SK-N-SH treated with all-trans-retinoic acid at 6 μM for 48 hours (cell line): ENCODE measurements at regions not wholly inside any gene's neighbourhood (a gene's known extent, or its start where the extent isn't known, plus 50 kb on each side); places are given as distances from the start of the nearest gene placed in this dataset.
"Not testable (repeated sequence)": the region's sequence is repeated elsewhere in the genome, so short reads cannot be mapped to it uniquely, and the experiment has no call there.

Experiments
- ATAC-seq: fragments of 200-7000 bp; cut with Tn5 transposase; 3 replicates; pipeline ENCODE4 v1.9.1; 2020; ENCODE audit warnings: mild to moderate bottlenecking, moderate library complexity
- ARNTL ChIP-seq: fragments of 450-650 bp; formaldehyde crosslinking; IDR thresholded peaks from 2 replicates; pipeline ENCODE4 v1.5.0; 2020; ENCODE audit warnings: low read depth, mild to moderate bottlenecking, moderate library complexity, borderline replicate concordance
- BACH2 ChIP-seq: fragments of 250-450 bp; sonication (Bioruptor Pico); IDR thresholded peaks from 2 replicates; pipeline ENCODE4 v1.9.0; 2021; ENCODE audit warnings: mild to moderate bottlenecking, borderline replicate concordance
- CREB5 ChIP-seq: fragments of 250-450 bp; sonication (Bioruptor Pico); IDR thresholded peaks from 2 replicates; pipeline ENCODE4 v1.5.1; 2020; ENCODE audit warnings: low read depth, mild to moderate bottlenecking, moderate library complexity
- CSDC2 ChIP-seq: fragments of 250-450 bp; sonication (Bioruptor Pico); IDR thresholded peaks from 2 replicates; pipeline ENCODE4 v1.5.0; 2020; ENCODE audit warnings: mild to moderate bottlenecking, moderate library complexity
- CSRNP3 ChIP-seq: fragments of 250-450 bp; sonication (Bioruptor Pico); IDR thresholded peaks from 2 replicates; pipeline ENCODE4 v1.5.1; 2021; ENCODE audit warnings: mild to moderate bottlenecking, moderate library complexity
- ESRRG ChIP-seq: fragments of 250-450 bp; sonication (Bioruptor Pico); IDR thresholded peaks from 2 replicates; pipeline ENCODE4 v1.6.1; 2021; ENCODE audit warnings: mild to moderate bottlenecking
- GLIS3 ChIP-seq: fragments of 250-450 bp; sonication (Bioruptor Pico); IDR thresholded peaks from 2 replicates; pipeline ENCODE4 v1.5.0; 2020; ENCODE audit warnings: mild to moderate bottlenecking, moderate library complexity
- ISL1 ChIP-seq: fragments of 250-450 bp; sonication (Bioruptor Pico); IDR thresholded peaks from 2 replicates; pipeline ENCODE4 v2.1.2; 2022; ENCODE audit warnings: mild to moderate bottlenecking, moderate library complexity
- OSR1 ChIP-seq: fragments of 250-450 bp; sonication (Bioruptor Pico); IDR thresholded peaks from 2 replicates; pipeline ENCODE4 v1.8.0; 2022; ENCODE audit warnings: moderate library complexity, mild to moderate bottlenecking, inconsistent platforms
- PATZ1 ChIP-seq: fragments of 250-450 bp; sonication (Bioruptor Pico); IDR thresholded peaks from 2 replicates; pipeline ENCODE4 v1.8.0; 2020; ENCODE audit warnings: mild to moderate bottlenecking, moderate library complexity, borderline replicate concordance
- POU6F1 ChIP-seq: fragments of 250-450 bp; sonication (Bioruptor Pico); IDR thresholded peaks from 2 replicates; pipeline ENCODE4 v1.8.0; 2021; ENCODE audit warnings: low read depth, mild to moderate bottlenecking, moderate library complexity, borderline replicate concordance
- PPARA ChIP-seq: fragments of 250-450 bp; sonication (Bioruptor Pico); IDR thresholded peaks from 2 replicates; pipeline ENCODE4 v1.5.0; 2020; ENCODE audit warnings: mild to moderate bottlenecking, borderline replicate concordance
- RARB ChIP-seq: fragments of 250-450 bp; sonication (Bioruptor Pico); IDR thresholded peaks from 2 replicates; pipeline ENCODE4 v1.8.0; 2021; ENCODE audit warnings: mild to moderate bottlenecking, moderate library complexity
- TCF4 ChIP-seq: fragments of 250-450 bp; sonication (Bioruptor Pico); IDR thresholded peaks from 2 replicates; pipeline ENCODE4 v1.8.0; 2021; ENCODE audit warnings: mild to moderate bottlenecking, moderate library complexity, borderline replicate concordance
- TOX ChIP-seq: fragments of 250-450 bp; sonication (Bioruptor Pico); IDR thresholded peaks from 2 replicates; pipeline ENCODE4 v1.8.0; 2021; ENCODE audit warnings: mild to moderate bottlenecking, moderate library complexity, borderline replicate concordance
- TSHZ2 ChIP-seq: fragments of 250-450 bp; sonication (Bioruptor Pico); IDR thresholded peaks from 2 replicates; pipeline ENCODE4 v1.5.0; 2020; ENCODE audit warnings: mild to moderate bottlenecking, moderate library complexity
- ZC3H10 ChIP-seq: fragments of 250-450 bp; sonication (Bioruptor Pico); IDR thresholded peaks from 2 replicates; pipeline ENCODE4 v1.5.1; 2021; ENCODE audit warnings: mild to moderate bottlenecking, moderate library complexity
- ZFP3 ChIP-seq: fragments of 250-450 bp; sonication (Bioruptor Pico); IDR thresholded peaks from 2 replicates; pipeline ENCODE4 v1.5.0; 2020; ENCODE audit warnings: mild to moderate bottlenecking, moderate library complexity
- ZFP30 ChIP-seq: fragments of 450-650 bp; formaldehyde crosslinking; IDR thresholded peaks from 2 replicates; pipeline ENCODE4 v1.5.0; 2022; ENCODE audit warnings: mild to moderate bottlenecking, moderate library complexity
- ZNF565 ChIP-seq: fragments of 450-650 bp; formaldehyde crosslinking; conservative IDR thresholded peaks from 2 replicates; pipeline ENCODE4 v1.5.0; 2020; ENCODE audit warnings: low read depth, mild to moderate bottlenecking, moderate library complexity
- ZNF70 ChIP-seq: fragments of 450-650 bp; formaldehyde crosslinking; IDR thresholded peaks from 2 replicates; pipeline ENCODE4 v1.5.0; 2020; ENCODE audit warnings: mild to moderate bottlenecking, moderate library complexity
- ZNF8 ChIP-seq: fragments of 450-650 bp; formaldehyde crosslinking; IDR thresholded peaks from 2 replicates; pipeline ENCODE4 v1.5.0; 2020; ENCODE audit warnings: mild to moderate bottlenecking, moderate library complexity

GRCh38 chr6:1445650-1446330, 56.4 kb downstream of the FOXF2 start:
- TF ChIP-seq RARB (no peak), ZNF8 (CRISPR knock-in tag) (no peak)

GRCh38 chr6:1449896-1450295, 60.5 kb downstream of the FOXF2 start:
- TF ChIP-seq POU6F1 (CRISPR knock-in tag) (no peak), CSRNP3 (CRISPR knock-in tag) (no peak), ZFP30 (CRISPR knock-in tag) (no peak), ZC3H10 (CRISPR knock-in tag) (no peak), TCF4 (CRISPR knock-in tag) (no peak), ZNF565 (CRISPR knock-in tag) (no peak), RARB (no peak), BACH2 (no peak), TOX (no peak), GLIS3 (CRISPR knock-in tag) (no peak), ZNF8 (CRISPR knock-in tag) (no peak), ZNF70 (CRISPR knock-in tag) (no peak), ARNTL (CRISPR knock-in tag) (no peak), OSR1 (CRISPR knock-in tag) (no peak), CSDC2 (no peak), PPARA (CRISPR knock-in tag) (no peak), ESRRG (CRISPR knock-in tag) (no peak)
- no peak for ATAC-seq

More at GRCh38 chr6:1445650-1446330, 56.4 kb downstream of the FOXF2 start:
- ATAC-seq, result no peak

- TF ChIP-seq CSRNP3 (CRISPR knock-in tag) (no peak), BACH2 (no peak), ZFP30 (CRISPR knock-in tag) (no peak), POU6F1 (CRISPR knock-in tag) (no peak), ZFP3 (no peak), CSDC2 (no peak), ZNF565 (CRISPR knock-in tag) (no peak), ISL1 (CRISPR knock-in tag) (no peak), ARNTL (CRISPR knock-in tag) (no peak), TCF4 (CRISPR knock-in tag) (no peak), TOX (no peak), ESRRG (CRISPR knock-in tag) (no peak), CREB5 (CRISPR knock-in tag) (no peak), PPARA (CRISPR knock-in tag) (no peak), OSR1 (CRISPR knock-in tag) (no peak), TSHZ2 (no peak), ZC3H10 (CRISPR knock-in tag) (no peak), ZNF70 (CRISPR knock-in tag) (no peak), ZNF8 (CRISPR knock-in tag) (no peak), PATZ1 (CRISPR knock-in tag) (no peak)
- ATAC-seq, result no peak
These were observed 63.6 kb downstream of the FOXF2 start for GRCh38 chr6:1453024-1453423.

GRCh38 chr6:1456816-1457215, 67.4 kb downstream of the FOXF2 start:
- not testable (repeated sequence) for ATAC-seq
